GM12872 (cell line): ENCODE measurements at regions not wholly inside any gene's neighbourhood (a gene's known extent, or its start where the extent isn't known, plus 50 kb on each side); places are given as distances from the start of the nearest gene placed in this dataset.

Source experiments
- CTCF ChIP-seq: IDR thresholded peaks from 3 replicates; pipeline ENCODE4 v1.5.1; 2011; ENCODE audit warnings: low read depth, mild to moderate bottlenecking, low read length, moderate library complexity; ENCODE audit not compliant: insufficient read depth

GRCh38 chr11:100501450-100501849 lies 185.6 kb upstream of the ARHGAP42 start:
- no peak for TF ChIP-seq CTCF

GRCh38 chr11:100512475-100512874 lies 174.6 kb upstream of the ARHGAP42 start:
- no peak for TF ChIP-seq CTCF

GRCh38 chr11:100515087-100515486 lies 172.0 kb upstream of the ARHGAP42 start:
- no peak for TF ChIP-seq CTCF

- no peak for TF ChIP-seq CTCF
Observed at GRCh38 chr11:100525197-100525596, 161.9 kb upstream of the ARHGAP42 start.

GRCh38 chr11:100525635-100526034 lies 161.5 kb upstream of the ARHGAP42 start:
- TF ChIP-seq CTCF, result peak; percentile 50; the same call in 2 of the 3 replicates

- no peak for TF ChIP-seq CTCF
Observed at GRCh38 chr11:100528872-100529416, 158.1 kb upstream of the ARHGAP42 start.

- no peak for TF ChIP-seq CTCF
Observed at GRCh38 chr11:100536979-100537378, 150.1 kb upstream of the ARHGAP42 start.
